GM23338 (cell line): ENCODE measurements at regions not wholly inside any gene's neighbourhood (a gene's known extent, or its start where the extent isn't known, plus 50 kb on each side); places are given as distances from the start of the nearest gene placed in this dataset.
"Not testable (repeated sequence)": the region's sequence is repeated elsewhere in the genome, so short reads cannot be mapped to it uniquely, and the experiment has no call there.

ENCODE experiments used
- ATAC-seq: fragments of 200-7000 bp; cut with Tn5 transposase; 3 replicates; pipeline ENCODE4 v1.9.1; 2020
- DNase-seq: peaks from one replicate; pipeline ENCODE4 v3.0.0-alpha.2; 2015; ENCODE audit warnings: low spot score
- H2AFZ ChIP-seq: fragments of 200-600 bp; sonication (generic); 2 replicates; pipeline ENCODE4 v1.8.0; 2016; ENCODE audit warnings: antibody characterized with exemption, mild to moderate bottlenecking, moderate library complexity
- H3F3A ChIP-seq: fragments of 200-600 bp; sonication (generic); replicated peaks from 2 replicates; pipeline ENCODE4 v1.8.0; 2017; ENCODE audit warnings: antibody characterized with exemption, mixed run types, low read depth
- H3K27ac ChIP-seq: fragments of 200-600 bp; sonication (generic); 2 replicates; pipeline ENCODE4 v1.6.1; 2016; ENCODE audit warnings: low read depth
- H3K27me3 ChIP-seq: fragments of 200-600 bp; sonication (generic); 2 replicates; pipeline ENCODE4 v1.8.0; 2016; ENCODE audit warnings: mild to moderate bottlenecking, mixed run types, moderate library complexity; ENCODE audit not compliant: insufficient read depth
- H3K36me3 ChIP-seq: fragments of 200-600 bp; sonication (generic); 2 replicates; pipeline ENCODE4 v1.8.0; 2016; ENCODE audit warnings: mild to moderate bottlenecking; ENCODE audit not compliant: insufficient read depth
- H3K4me1 ChIP-seq: fragments of 200-600 bp; sonication (generic); 2 replicates; pipeline ENCODE4 v1.8.0; 2016; ENCODE audit warnings: mild to moderate bottlenecking, moderate library complexity; ENCODE audit not compliant: insufficient read depth
- H3K4me2 ChIP-seq: fragments of 200-600 bp; sonication (generic); 2 replicates; pipeline ENCODE4 v1.7.1; 2017; ENCODE audit warnings: mixed run types
- H3K4me3 ChIP-seq: fragments of 200-600 bp; sonication (generic); 2 replicates; pipeline ENCODE4 v1.6.1; 2016; ENCODE audit warnings: mixed run types
- H3K79me2 ChIP-seq: fragments of 200-600 bp; sonication (generic); replicated peaks from 2 replicates; pipeline ENCODE4 v1.8.0; 2017; ENCODE audit warnings: mild to moderate bottlenecking; ENCODE audit not compliant: insufficient read depth
- H3K9me2 ChIP-seq: fragments of 200-600 bp; sonication (generic); 2 replicates; pipeline ENCODE4 v1.8.0; 2017; ENCODE audit not compliant: insufficient read depth
- H4K20me1 ChIP-seq: fragments of 200-600 bp; sonication (generic); replicated peaks from 2 replicates; pipeline ENCODE4 v1.8.0; 2017; ENCODE audit warnings: mild to moderate bottlenecking; ENCODE audit not compliant: insufficient read depth
- H3K27ac Mint-ChIP-seq: 2 replicates; pipeline ENCODE4 v1.8.0; 2020; ENCODE audit warnings: inconsistent platforms, mild to moderate bottlenecking, moderate library complexity, mixed read lengths
- H3K27me3 Mint-ChIP-seq: 3 replicates; pipeline ENCODE4 v1.8.0; 2022; ENCODE audit warnings: low read depth, mild to moderate bottlenecking, moderate library complexity, mixed read lengths, inconsistent platforms; ENCODE audit not compliant: insufficient read depth, poor library complexity
- H3K36me3 Mint-ChIP-seq: 3 replicates; pipeline ENCODE4 v1.8.0; 2021; ENCODE audit warnings: low read depth, mild to moderate bottlenecking, inconsistent platforms, moderate library complexity, mixed read lengths
- H3K4me1 Mint-ChIP-seq: 3 replicates; pipeline ENCODE4 v1.8.0; 2020; ENCODE audit warnings: mild to moderate bottlenecking, inconsistent platforms, mixed read lengths
- H3K4me3 Mint-ChIP-seq: 3 replicates; pipeline ENCODE4 v1.8.0; 2021; ENCODE audit warnings: moderate library complexity, mild to moderate bottlenecking, inconsistent platforms, mixed read lengths
- H3K9me3 Mint-ChIP-seq: 3 replicates; pipeline ENCODE4 v1.8.0; 2020; ENCODE audit warnings: moderate library complexity, mild to moderate bottlenecking, inconsistent platforms, mixed read lengths

- H4K20me1 ChIP-seq, H3K27me3 ChIP-seq, H3K4me2 ChIP-seq, H3K4me1 Mint-ChIP-seq, H3K27ac ChIP-seq, DNase-seq, H3K27ac Mint-ChIP-seq, H3K9me2 ChIP-seq, H2AFZ ChIP-seq, H3K4me3 Mint-ChIP-seq, H3K4me3 ChIP-seq, ATAC-seq, H3F3A ChIP-seq, H3K4me1 ChIP-seq, H3K79me2 ChIP-seq, H3K27me3 Mint-ChIP-seq: not testable (repeated sequence)
- H3K36me3 Mint-ChIP-seq: peaks cover 71% of the 10 kb centered on the region
- H3K9me3 Mint-ChIP-seq: peaks cover 100% of the 10 kb centered on the region
- peaks cover 38% of the 10 kb centered on the region for H3K36me3 ChIP-seq
These were observed 1833.6 kb downstream of the UQCRFS1 start for GRCh38 chr19:27379306-27379705.

DNA sequence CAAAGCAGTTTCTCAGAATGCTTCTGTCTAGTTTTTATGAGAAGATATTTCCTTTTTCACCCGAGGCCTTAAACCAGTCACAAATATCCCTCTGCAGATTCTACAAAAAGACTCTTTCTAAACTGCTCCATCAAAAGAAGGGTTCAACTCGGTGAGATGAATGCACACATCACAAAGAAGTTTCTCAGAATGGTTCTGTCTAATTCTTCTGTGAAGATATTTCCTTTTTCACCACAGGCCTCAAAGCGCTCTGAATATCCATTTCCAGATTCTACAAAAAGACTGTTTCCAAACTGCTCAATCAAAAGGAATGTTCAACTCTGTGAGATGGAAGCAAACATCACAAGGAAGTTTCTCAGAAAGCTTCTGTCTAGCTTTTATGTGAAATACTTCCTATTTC, 1843.3 kb downstream of the UQCRFS1 start:
- H3K79me2 ChIP-seq, H3K4me1 Mint-ChIP-seq, H3K27me3 Mint-ChIP-seq, ATAC-seq, H2AFZ ChIP-seq, H4K20me1 ChIP-seq, H3F3A ChIP-seq, H3K4me1 ChIP-seq, H3K27ac Mint-ChIP-seq, H3K9me2 ChIP-seq, DNase-seq, H3K4me3 ChIP-seq, H3K4me2 ChIP-seq, H3K27me3 ChIP-seq, H3K4me3 Mint-ChIP-seq, H3K27ac ChIP-seq: not testable (repeated sequence)
- Mint-ChIP-seq H3K36me3 (peaks cover 76% of the 10 kb centered on the region), H3K9me3 (peaks cover 97% of the 10 kb centered on the region)
- peaks cover 55% of the 10 kb centered on the region for H3K36me3 ChIP-seq

DNA sequence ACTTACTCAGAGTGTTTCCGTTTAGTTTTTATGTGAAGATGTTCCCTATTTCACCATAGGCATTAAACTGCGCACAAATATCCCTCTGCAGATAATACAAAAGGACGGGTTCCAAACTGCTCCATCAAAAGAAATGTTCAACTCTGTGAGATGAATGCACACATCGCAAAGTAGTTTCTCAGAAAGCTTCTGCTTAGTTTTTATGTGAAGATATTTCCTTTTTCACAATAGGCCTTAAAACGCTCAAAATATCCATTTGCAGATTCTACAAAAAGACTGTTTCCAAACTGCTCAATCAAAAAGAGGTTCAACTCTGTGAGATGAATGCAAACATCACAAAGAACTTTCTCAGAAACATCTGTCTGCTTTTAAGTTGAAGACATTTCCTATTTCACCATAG, 1850.5 kb downstream of the UQCRFS1 start:
- H3K4me1 Mint-ChIP-seq, DNase-seq, H3K9me2 ChIP-seq, H3K27ac ChIP-seq, H3F3A ChIP-seq, H3K79me2 ChIP-seq, H4K20me1 ChIP-seq, ATAC-seq, H3K4me2 ChIP-seq, H2AFZ ChIP-seq, H3K27me3 Mint-ChIP-seq, H3K4me1 ChIP-seq, H3K4me3 Mint-ChIP-seq, H3K27me3 ChIP-seq, H3K4me3 ChIP-seq, H3K27ac Mint-ChIP-seq: not testable (repeated sequence)
- H3K36me3 ChIP-seq: peaks cover 75% of the 10 kb centered on the region
- peaks cover 89% of the 10 kb centered on the region for H3K36me3 Mint-ChIP-seq
- H3K9me3 Mint-ChIP-seq: peaks cover 99% of the 10 kb centered on the region

DNA sequence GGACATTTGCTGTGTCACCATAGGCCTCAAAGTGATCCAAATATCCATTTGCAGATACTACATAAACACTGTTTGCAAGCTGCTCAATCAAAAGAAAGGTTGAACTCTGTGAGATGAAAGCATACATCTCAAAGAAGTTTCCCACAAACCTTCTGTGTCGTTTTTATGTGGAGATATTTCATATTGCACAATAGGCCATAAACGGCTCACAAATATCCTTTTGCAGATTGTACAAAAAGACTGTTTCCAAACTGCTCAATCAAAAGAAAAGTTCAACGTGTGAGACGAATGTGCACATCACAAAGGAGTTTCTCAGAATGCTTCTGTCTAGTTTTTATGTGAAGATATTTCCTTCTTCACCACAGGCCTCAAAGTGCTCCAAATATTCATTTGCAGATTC, 1857.4 kb downstream of the UQCRFS1 start:
- not testable (repeated sequence) for H3F3A ChIP-seq, H3K27me3 Mint-ChIP-seq, H3K79me2 ChIP-seq, H3K4me3 Mint-ChIP-seq, DNase-seq, H2AFZ ChIP-seq, ATAC-seq, H3K4me1 Mint-ChIP-seq, H3K4me3 ChIP-seq, H3K27me3 ChIP-seq, H3K27ac ChIP-seq, H4K20me1 ChIP-seq, H3K4me1 ChIP-seq, H3K4me2 ChIP-seq, H3K27ac Mint-ChIP-seq, H3K9me2 ChIP-seq
- H3K36me3 ChIP-seq: peaks cover 73% of the 10 kb centered on the region
- Mint-ChIP-seq H3K36me3 (peaks cover 94% of the 10 kb centered on the region), H3K9me3 (peaks cover 100% of the 10 kb centered on the region)
